MM.1S (cell line): ENCODE measurements at regions not wholly inside any gene's neighbourhood (a gene's known extent, or its start where the extent isn't known, plus 50 kb on each side); places are given as distances from the start of the nearest gene placed in this dataset.
"Not testable (repeated sequence)": the region's sequence is repeated elsewhere in the genome, so short reads cannot be mapped to it uniquely, and the experiment has no call there.

Experiments used
- CTCF ChIP-seq: fragments of 300-600 bp; sonication (generic); IDR thresholded peaks from 2 replicates; pipeline ENCODE4 v1.5.1; 2016; ENCODE audit warnings: antibody characterized with exemption, low read length, mixed read lengths
- EZH2phosphoT487 ChIP-seq: fragments of 300-600 bp; sonication (generic); IDR thresholded peaks from 2 replicates; pipeline ENCODE4 v1.6.1; 2018; ENCODE audit warnings: antibody characterized with exemption, low read length

DNA sequence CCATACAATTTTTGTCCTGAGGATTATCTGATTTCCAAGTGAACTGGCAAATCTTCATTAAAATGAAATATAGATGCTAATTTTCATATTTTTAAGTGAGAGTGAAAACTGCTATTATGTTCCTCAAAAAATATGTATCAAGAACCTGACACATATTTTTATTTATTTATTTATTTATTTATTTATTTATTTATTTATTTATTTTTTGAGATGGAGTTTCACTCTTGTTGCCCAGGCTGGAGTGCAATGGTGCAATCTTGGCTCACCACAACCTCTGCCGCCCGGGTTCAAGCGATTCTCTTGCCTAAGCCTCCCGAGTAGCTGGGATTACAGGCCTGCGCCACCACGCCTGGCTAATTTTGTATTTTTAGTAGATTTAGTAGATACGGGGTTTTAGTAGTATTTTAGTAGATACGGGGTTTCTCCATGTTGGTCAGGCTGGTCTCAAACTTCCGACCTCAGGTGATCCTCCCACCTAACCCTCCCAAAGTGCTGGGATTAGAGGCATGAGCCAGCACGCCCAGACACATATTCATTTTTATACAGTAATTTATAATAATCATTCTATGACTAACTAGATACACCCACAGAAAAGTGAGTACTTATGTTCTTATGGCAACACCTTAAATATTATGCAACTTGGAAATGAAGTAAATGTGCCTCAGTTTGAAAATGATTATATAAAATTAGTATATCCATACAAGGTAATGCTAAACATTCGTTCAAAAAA, 248.3 kb downstream of the CDH7 start:
- TF ChIP-seq EZH2phosphoT487, CTCF: not testable (repeated sequence)
